B cell (primary cell): ENCODE measurements at regions not wholly inside any gene's neighbourhood (a gene's known extent, or its start where the extent isn't known, plus 50 kb on each side); places are given as distances from the start of the nearest gene placed in this dataset.

Experiments used
- ATAC-seq: fragments of 200-7000 bp; cut with Tn5 transposase; one replicate; pipeline ENCODE4 v1.10.0; 2021; ENCODE audit warnings: low read depth, mild to moderate bottlenecking, moderate number of reproducible peaks, moderate library complexity
- CTCF ChIA-PET: fragments of 350-600 bp; sonication (Branson Sonifier 250); formaldehyde crosslinking; loops from one replicate; lab custom pipeline; 2021; ENCODE audit warnings: antibody characterized with exemption, inconsistent platforms; lab: Charles Lee
- POLR2A ChIA-PET: fragments of 350-600 bp; sonication (Branson Sonifier 250); formaldehyde crosslinking; loops from one replicate; lab custom pipeline; 2021; ENCODE audit warnings: antibody characterized with exemption; lab: Charles Lee
- DNase-seq: peaks from one replicate; pipeline ENCODE4 v3.0.0; 2013
- H2AFZ ChIP-seq: 2 replicates; pipeline ENCODE4 v1.6.1; 2012; ENCODE audit warnings: mild to moderate bottlenecking, low read depth, low read length; ENCODE audit not compliant: insufficient read depth, poor library complexity, severe bottlenecking
- H3K27ac ChIP-seq, 2 donors: 1 replicate in 1 of 2; 2 replicates in 1 of 2; pipeline ENCODE4 v1.5.1; 2012 to 2013; ENCODE audit warnings: low read length in 2 of 2, mild to moderate bottlenecking in 2 of 2, moderate library complexity in 1 of 2
- H3K27me3 ChIP-seq, 4 experiments: fragments of 200-600 bp in 1 of 4; sonication (generic) in 1 of 4; replicated peaks in 1 of 4; 1 replicate in 2 of 4; 2 replicates in 2 of 4; pipeline versions ENCODE4 v1.6.1 to v1.7.0; 2013 to 2016; ENCODE audit warnings: low read length in 3 of 4, mild to moderate bottlenecking in 2 of 4, mixed read lengths in 1 of 4, moderate library complexity in 1 of 4; ENCODE audit not compliant: insufficient read depth in 4 of 4, control insufficient read depth in 3 of 4; ENCODE audit errors: control extremely low read depth in 1 of 4
- H3K36me3 ChIP-seq, 2 experiments: replicated peaks in 1 of 2; 1 replicate in 1 of 2; 2 replicates in 1 of 2; pipeline versions ENCODE4 v1.6.1 to v1.7.1; 2013; ENCODE audit warnings: low read length in 1 of 2; ENCODE audit not compliant: insufficient read depth in 2 of 2, control insufficient read depth in 1 of 2; ENCODE audit errors: control extremely low read depth in 1 of 2, extremely low read depth in 1 of 2
- H3K4me1 ChIP-seq, 2 donors: fragments of 200-600 bp in 1 of 2; sonication (generic) in 1 of 2; 1 replicate in 1 of 2; 2 replicates in 1 of 2; pipeline versions ENCODE4 v1.5.1 to v1.6.1; 2013 to 2017; ENCODE audit warnings: low read length in 2 of 2; ENCODE audit not compliant: control insufficient read depth in 2 of 2, insufficient read depth in 2 of 2
- H3K4me2 ChIP-seq: replicated peaks from 2 replicates; pipeline ENCODE3; 2012; ENCODE audit warnings: mild to moderate bottlenecking, low read depth, low read length; ENCODE audit not compliant: poor library complexity, severe bottlenecking
- H3K4me3 ChIP-seq, 5 experiments: fragments of 200-600 bp in 1 of 5; sonication (generic) in 1 of 5; 1 replicate in 3 of 5; 2 replicates in 2 of 5; pipeline versions ENCODE4 v1.5.1 to v1.7.0; 2011 to 2016; ENCODE audit warnings: low read length in 4 of 5, mild to moderate bottlenecking in 4 of 5, low read depth in 2 of 5, control low read depth in 1 of 5, moderate library complexity in 1 of 5; ENCODE audit not compliant: insufficient read depth in 1 of 5; ENCODE audit errors: control extremely low read depth in 1 of 5, extremely low read depth in 1 of 5
- H3K79me2 ChIP-seq: fragments of 200-600 bp; sonication (generic); one replicate; pipeline ENCODE4 v1.6.0; 2016; ENCODE audit warnings: low read length; ENCODE audit not compliant: control insufficient read depth, insufficient read depth
- H3K9ac ChIP-seq: fragments of 200-600 bp; sonication (generic); 2 replicates; pipeline ENCODE4 v1.6.1; 2017; ENCODE audit warnings: mild to moderate bottlenecking, low read length, moderate library complexity
- H3K9me3 ChIP-seq, 3 donors: one replicate each; pipeline versions ENCODE4 v1.6.1 to v1.7.1; 2013; ENCODE audit warnings: low read length in 2 of 3; ENCODE audit not compliant: control insufficient read depth in 2 of 3, insufficient read depth in 1 of 3; ENCODE audit errors: control extremely low read depth in 1 of 3
- H4K20me1 ChIP-seq: 2 replicates; pipeline ENCODE4 v1.6.0; 2012; ENCODE audit warnings: mild to moderate bottlenecking, low read length; ENCODE audit not compliant: insufficient read depth, control insufficient read depth, poor library complexity, severe bottlenecking
- H3K27ac Mint-ChIP-seq: one replicate; pipeline ENCODE4 v1.8.0; 2021; ENCODE audit warnings: mixed read lengths
- H3K27me3 Mint-ChIP-seq: one replicate; pipeline ENCODE4 v1.8.0; 2021; ENCODE audit warnings: mixed read lengths
- H3K4me1 Mint-ChIP-seq: one replicate; pipeline ENCODE4 v1.8.0; 2021; ENCODE audit warnings: mixed read lengths
- H3K4me3 Mint-ChIP-seq: one replicate; pipeline ENCODE4 v1.8.0; 2021; ENCODE audit warnings: mixed read lengths
- H3K9me3 Mint-ChIP-seq: one replicate; pipeline ENCODE4 v1.8.0; 2022; ENCODE audit warnings: mixed read lengths; ENCODE audit not compliant: insufficient read depth
- EZH2 ChIP-seq: IDR thresholded peaks from 2 replicates; pipeline ENCODE4 v1.6.1; 2012; ENCODE audit warnings: borderline replicate concordance, low read depth, mild to moderate bottlenecking, moderate library complexity, low read length; ENCODE audit not compliant: insufficient read depth, poor library complexity, severe bottlenecking
- WGBS: methylation state at CpG from one replicate; pipeline ENCODE4 v1.1.5; 2013; ENCODE audit warnings: missing lambda C conversion rate; ENCODE audit not compliant: insufficient coverage; 5-methylcytosine and 5-hydroxymethylcytosine counted together
- intact Hi-C: fragments of 100-400 bp; cut with micrococcal nuclease; formaldehyde crosslinking; loops from one replicate; pipeline ENCODE4 v1.10.0; 2022
- TF ChIP-seq, protein P1 (sequence below): fragments of 200-600 bp; IDR thresholded peaks from one replicate; pipeline ENCODE4 v1.8.0; 2022; ENCODE audit warnings: antibody characterized with exemption, mild to moderate bottlenecking

- POLR2A ChIA-PET, result no interaction called here
- H3K9me3 Mint-ChIP-seq, result no peaks in the 10 kb centered on the region
- Histone ChIP-seq H3K4me1 (no peaks in the 10 kb centered on the region), H3K27me3 (no peaks in the 10 kb centered on the region), H3K4me2 (no peak overlapping the region), H3K36me3 (no peaks in the 10 kb centered on the region), H3K4me3 (no peak overlapping the region), H4K20me1 (no peaks in the 10 kb centered on the region), H3K79me2 (no peaks in the 10 kb centered on the region), H3K9me3 (no peaks in the 10 kb centered on the region), H3K9ac (no peak overlapping the region), H3K27ac (no peak overlapping the region), H2AFZ (no peak overlapping the region)
- no peaks in the 10 kb centered on the region for H3K4me1 Mint-ChIP-seq
- intact Hi-C loops, result no loop called here
- ATAC-seq (no peak), DNase-seq (no peak)
- TF ChIP-seq, protein P1, sequence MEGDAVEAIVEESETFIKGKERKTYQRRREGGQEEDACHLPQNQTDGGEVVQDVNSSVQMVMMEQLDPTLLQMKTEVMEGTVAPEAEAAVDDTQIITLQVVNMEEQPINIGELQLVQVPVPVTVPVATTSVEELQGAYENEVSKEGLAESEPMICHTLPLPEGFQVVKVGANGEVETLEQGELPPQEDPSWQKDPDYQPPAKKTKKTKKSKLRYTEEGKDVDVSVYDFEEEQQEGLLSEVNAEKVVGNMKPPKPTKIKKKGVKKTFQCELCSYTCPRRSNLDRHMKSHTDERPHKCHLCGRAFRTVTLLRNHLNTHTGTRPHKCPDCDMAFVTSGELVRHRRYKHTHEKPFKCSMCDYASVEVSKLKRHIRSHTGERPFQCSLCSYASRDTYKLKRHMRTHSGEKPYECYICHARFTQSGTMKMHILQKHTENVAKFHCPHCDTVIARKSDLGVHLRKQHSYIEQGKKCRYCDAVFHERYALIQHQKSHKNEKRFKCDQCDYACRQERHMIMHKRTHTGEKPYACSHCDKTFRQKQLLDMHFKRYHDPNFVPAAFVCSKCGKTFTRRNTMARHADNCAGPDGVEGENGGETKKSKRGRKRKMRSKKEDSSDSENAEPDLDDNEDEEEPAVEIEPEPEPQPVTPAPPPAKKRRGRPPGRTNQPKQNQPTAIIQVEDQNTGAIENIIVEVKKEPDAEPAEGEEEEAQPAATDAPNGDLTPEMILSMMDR, result no peak
- no peak for TF ChIP-seq EZH2
- no peaks in the 10 kb centered on the region for H3K27me3 Mint-ChIP-seq
- H3K27ac Mint-ChIP-seq, result no peak overlapping the region
- H3K4me3 Mint-ChIP-seq, result no peak overlapping the region
- CTCF ChIA-PET, result interaction anchor here (1.3 to 3.2 kb wide), 2 partner anchors 10 to 11 kb away, joined by 5 to 21 read pairs; no protein-coding TSS in a partner anchor
- WGBS, result 100% methylated on average over 1 of the region's 2 CpGs
These were observed 148.7 kb downstream of the BARHL2 start for GRCh38 chr1:90568436-90568835.

- Histone ChIP-seq H3K27me3 (no peaks in the 10 kb centered on the region), H3K27ac (no peak overlapping the region), H2AFZ (no peak overlapping the region), H3K4me2 (no peak overlapping the region), H4K20me1 (no peaks in the 10 kb centered on the region), H3K79me2 (no peaks in the 10 kb centered on the region), H3K36me3 (no peaks in the 10 kb centered on the region), H3K9ac (no peak overlapping the region), H3K4me3 (no peak overlapping the region), H3K9me3 (no peaks in the 10 kb centered on the region), H3K4me1 (no peaks in the 10 kb centered on the region)
- Mint-ChIP-seq H3K4me3 (no peak overlapping the region), H3K27me3 (peaks cover 8% of the 10 kb centered on the region), H3K27ac (no peak overlapping the region), H3K9me3 (no peaks in the 10 kb centered on the region), H3K4me1 (no peaks in the 10 kb centered on the region)
- POLR2A ChIA-PET, result no interaction called here
- intact Hi-C loops, result no loop called here
- DNase-seq (no peak), ATAC-seq (no peak)
- WGBS, result no CpG with 5 or more reads among the region's 2 CpGs
- no peak for TF ChIP-seq EZH2
- TF ChIP-seq, protein P1, result no peak
- CTCF ChIA-PET, result no interaction called here
These were observed 152.9 kb downstream of the BARHL2 start for GRCh38 chr1:90564164-90564563.
